GM19328 (cell line): ENCODE measurements at regions not wholly inside any gene's neighbourhood (a gene's known extent, or its start where the extent isn't known, plus 50 kb on each side); places are given as distances from the start of the nearest gene placed in this dataset.

Source experiments
- ATAC-seq: cut with Tn5 transposase; IDR thresholded peaks from one replicate; pipeline ENCODE4 v1.9.1; 2021; ENCODE audit warnings: mild to moderate bottlenecking, moderate library complexity; ENCODE audit not compliant: unreplicated experiment

- no peak for ATAC-seq
Measured at GRCh38 chr1:4598561-4598960, 55.8 kb upstream of the AJAP1 start.

GRCh38 chr1:4599521-4599920, 54.9 kb upstream of the AJAP1 start:
- ATAC-seq, result no peak

GRCh38 chr1:4599951-4600481, 54.4 kb upstream of the AJAP1 start:
- no peak for ATAC-seq

GRCh38 chr1:4600615-4601460, 53.6 kb upstream of the AJAP1 start:
- ATAC-seq, result no peak

- ATAC-seq, result no peak
Measured at GRCh38 chr1:4601941-4602340, 52.5 kb upstream of the AJAP1 start.

- no peak for ATAC-seq
Measured at GRCh38 chr1:4602462-4603294, 51.7 kb upstream of the AJAP1 start.

GRCh38 chr1:4603295-4604110, 50.9 kb upstream of the AJAP1 start:
- ATAC-seq, result no peak
